Mucosa of descending colon (tissue), 3 donors: ENCODE measurements at regions not wholly inside any gene's neighbourhood (a gene's known extent, or its start where the extent isn't known, plus 50 kb on each side); places are given as distances from the start of the nearest gene placed in this dataset.
"Not testable (repeated sequence)": the region's sequence is repeated elsewhere in the genome, so short reads cannot be mapped to it uniquely, and the experiment has no call there.

Source experiments
- ATAC-seq: fragments of 200-7000 bp; cut with Tn5 transposase; one replicate; pipeline ENCODE4 v1.9.1; 2020; ENCODE audit warnings: mild to moderate bottlenecking, moderate library complexity
- DNase-seq, 3 donors: peaks; one replicate each; pipeline ENCODE4 v3.0.0-alpha.2; 2020
- H3K36me3 ChIP-seq: fragments of 200-600 bp; one replicate; pipeline ENCODE4 v1.8.0; 2021; ENCODE audit warnings: low read depth, mild to moderate bottlenecking
- H3K4me1 ChIP-seq: fragments of 200-600 bp; one replicate; pipeline ENCODE4 v1.8.0; 2021; ENCODE audit warnings: low read depth, mild to moderate bottlenecking
- H3K4me3 ChIP-seq: fragments of 200-600 bp; one replicate; pipeline ENCODE4 v1.8.0; 2021; ENCODE audit warnings: mild to moderate bottlenecking
- H3K9me3 ChIP-seq: fragments of 200-600 bp; one replicate; pipeline ENCODE4 v1.8.0; 2021; ENCODE audit warnings: mild to moderate bottlenecking
- intact Hi-C, 2 donors: fragments of 100-400 bp; cut with DNase I in 1 of 2; cut with micrococcal nuclease in 1 of 2; formaldehyde crosslinking; loops; one replicate each; pipeline versions ENCODE4 v1.11.0 to v1.11.1; 2022; cut with DNase I, micrococcal nuclease
- TF ChIP-seq, protein P1 (sequence below): fragments of 200-600 bp; IDR thresholded peaks from one replicate; pipeline ENCODE4 v1.8.0; 2022; ENCODE audit warnings: antibody characterized with exemption, mild to moderate bottlenecking
- donor health status: DM: no; HTN: no; CAD: no; lungs with moderate emphysema.
- donor health status: DM: no; HTN: no; CAD: no.
- donor health status: DM: no; HTN: yes; CAD: no.

DNA sequence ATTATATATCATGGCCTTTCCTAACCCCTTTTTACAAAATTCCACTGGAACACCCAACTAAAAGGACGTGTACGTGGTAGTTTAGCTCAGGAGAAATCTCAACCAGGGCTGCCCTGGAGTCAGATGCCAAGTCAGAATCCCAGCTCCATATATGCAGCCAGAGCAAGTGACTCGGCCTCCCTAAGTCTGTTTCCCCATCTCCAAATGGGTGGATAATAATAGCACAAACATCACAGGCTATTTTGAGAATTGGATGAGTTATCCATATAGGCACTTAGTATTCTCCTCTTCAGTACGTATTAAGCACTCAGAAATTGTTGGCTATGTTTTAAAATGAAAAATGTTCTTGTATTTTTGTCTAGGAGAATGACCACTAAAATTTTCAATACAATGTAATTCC is 481.5 kb downstream of the CD109 start:
- ATAC-seq = no peak
- H3K36me3 ChIP-seq = no peaks in the 10 kb centered on the region
- no peak for DNase-seq
- TF ChIP-seq, protein P1, sequence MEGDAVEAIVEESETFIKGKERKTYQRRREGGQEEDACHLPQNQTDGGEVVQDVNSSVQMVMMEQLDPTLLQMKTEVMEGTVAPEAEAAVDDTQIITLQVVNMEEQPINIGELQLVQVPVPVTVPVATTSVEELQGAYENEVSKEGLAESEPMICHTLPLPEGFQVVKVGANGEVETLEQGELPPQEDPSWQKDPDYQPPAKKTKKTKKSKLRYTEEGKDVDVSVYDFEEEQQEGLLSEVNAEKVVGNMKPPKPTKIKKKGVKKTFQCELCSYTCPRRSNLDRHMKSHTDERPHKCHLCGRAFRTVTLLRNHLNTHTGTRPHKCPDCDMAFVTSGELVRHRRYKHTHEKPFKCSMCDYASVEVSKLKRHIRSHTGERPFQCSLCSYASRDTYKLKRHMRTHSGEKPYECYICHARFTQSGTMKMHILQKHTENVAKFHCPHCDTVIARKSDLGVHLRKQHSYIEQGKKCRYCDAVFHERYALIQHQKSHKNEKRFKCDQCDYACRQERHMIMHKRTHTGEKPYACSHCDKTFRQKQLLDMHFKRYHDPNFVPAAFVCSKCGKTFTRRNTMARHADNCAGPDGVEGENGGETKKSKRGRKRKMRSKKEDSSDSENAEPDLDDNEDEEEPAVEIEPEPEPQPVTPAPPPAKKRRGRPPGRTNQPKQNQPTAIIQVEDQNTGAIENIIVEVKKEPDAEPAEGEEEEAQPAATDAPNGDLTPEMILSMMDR = no peak
- no peak overlapping the region for H3K4me3 ChIP-seq
- H3K9me3 ChIP-seq = no peaks in the 10 kb centered on the region
- intact Hi-C loops = no loop called here
- H3K4me1 ChIP-seq = no peaks in the 10 kb centered on the region

DNA sequence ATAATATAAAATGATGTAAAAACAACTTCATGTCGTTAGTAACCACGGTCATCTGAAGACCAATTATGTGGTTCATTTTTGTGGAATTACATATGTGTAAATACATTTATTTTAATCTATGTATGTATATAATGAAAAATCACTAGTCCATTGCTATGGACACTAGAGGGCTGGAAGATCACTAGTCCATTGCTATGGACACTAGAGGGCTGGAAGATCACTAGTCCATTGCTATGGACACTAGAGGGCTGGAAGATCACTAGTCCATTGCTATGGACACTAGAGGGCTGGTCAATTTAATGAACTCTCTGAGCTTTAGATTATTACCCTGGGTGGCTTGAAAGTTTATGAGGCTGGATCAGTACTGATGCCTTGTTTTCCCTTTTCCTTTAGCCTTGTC is 474.5 kb downstream of the CD109 start:
- H3K4me3 ChIP-seq, H3K9me3 ChIP-seq, ATAC-seq, intact Hi-C loops, H3K4me1 ChIP-seq, H3K36me3 ChIP-seq, DNase-seq: not testable (repeated sequence)

DNA sequence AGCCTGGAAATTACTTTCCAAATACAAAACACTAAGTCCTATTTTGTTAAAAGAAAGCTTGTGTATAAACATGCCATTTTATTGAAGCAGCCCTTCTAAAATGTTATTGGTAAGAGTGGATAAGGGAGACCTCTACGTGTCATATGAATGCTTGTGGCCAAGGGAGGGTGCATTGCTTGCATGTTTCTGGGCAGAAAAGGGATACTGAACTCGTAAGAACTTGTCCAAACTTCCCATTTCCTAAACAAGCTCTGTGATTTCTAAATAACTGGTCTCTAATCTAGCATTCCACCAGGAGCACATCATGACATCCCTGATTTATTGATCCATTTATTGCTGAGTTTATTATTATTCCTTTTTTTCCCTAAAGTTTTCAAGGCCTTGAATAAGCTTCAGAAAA is 474.1 kb downstream of the CD109 start:
- intact Hi-C loops = no loop called here
- no peak overlapping the region for H3K4me3 ChIP-seq
- DNase-seq = no peak
- no peaks in the 10 kb centered on the region for H3K36me3 ChIP-seq
- ATAC-seq = no peak
- no peaks in the 10 kb centered on the region for H3K4me1 ChIP-seq
- no peaks in the 10 kb centered on the region for H3K9me3 ChIP-seq
- TF ChIP-seq, protein P1 = no peak

DNA sequence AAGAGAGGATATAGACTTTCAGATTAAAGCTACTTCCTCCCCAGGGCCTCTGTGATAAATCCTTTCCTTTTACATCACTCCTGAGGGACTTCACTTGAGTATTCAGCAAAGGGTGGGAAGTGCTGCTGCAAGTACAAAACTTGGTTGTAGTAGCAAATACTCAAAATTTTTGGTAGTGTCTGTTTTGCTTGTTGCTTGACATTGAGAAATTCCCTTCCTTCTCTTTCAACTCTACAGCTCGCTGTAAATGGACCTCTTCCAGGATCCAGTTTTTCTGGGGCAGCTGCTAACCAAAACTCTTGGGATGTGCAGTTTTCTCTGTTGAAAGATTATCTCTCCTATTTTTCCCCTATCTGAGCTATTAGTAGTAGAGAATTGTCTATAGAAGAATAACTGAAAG is 472.0 kb downstream of the CD109 start:
- H3K4me3 ChIP-seq = no peak overlapping the region
- H3K4me1 ChIP-seq = no peaks in the 10 kb centered on the region
- H3K36me3 ChIP-seq = no peaks in the 10 kb centered on the region
- DNase-seq (no peak), ATAC-seq (no peak)
- TF ChIP-seq, protein P1 = no peak
- intact Hi-C loops = no loop called here
- H3K9me3 ChIP-seq = no peaks in the 10 kb centered on the region

DNA sequence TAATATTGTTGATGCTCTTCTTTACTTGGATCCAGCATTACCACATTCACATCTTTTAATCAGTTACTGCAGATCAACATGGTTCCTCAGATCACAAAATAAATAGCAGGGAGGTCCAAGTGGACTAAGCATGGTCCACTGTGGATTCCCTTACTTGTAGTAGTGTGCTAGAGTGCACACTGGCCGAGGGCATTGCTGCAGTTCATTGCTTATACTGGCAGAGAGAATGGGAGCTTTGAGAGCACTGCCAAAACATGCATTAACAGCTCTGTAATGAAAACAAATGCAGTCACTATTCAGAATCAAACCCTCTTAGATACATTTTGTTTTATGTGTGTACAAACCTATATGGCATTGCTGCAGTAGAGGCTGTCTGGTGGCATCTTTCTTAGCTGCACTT is 471.5 kb downstream of the CD109 start:
- TF ChIP-seq, protein P1 = no peak
- Histone ChIP-seq H3K4me1 (no peaks in the 10 kb centered on the region), H3K9me3 (no peaks in the 10 kb centered on the region), H3K36me3 (no peaks in the 10 kb centered on the region), H3K4me3 (no peak overlapping the region)
- ATAC-seq (no peak), DNase-seq (no peak)
- intact Hi-C loops = no loop called here

DNA sequence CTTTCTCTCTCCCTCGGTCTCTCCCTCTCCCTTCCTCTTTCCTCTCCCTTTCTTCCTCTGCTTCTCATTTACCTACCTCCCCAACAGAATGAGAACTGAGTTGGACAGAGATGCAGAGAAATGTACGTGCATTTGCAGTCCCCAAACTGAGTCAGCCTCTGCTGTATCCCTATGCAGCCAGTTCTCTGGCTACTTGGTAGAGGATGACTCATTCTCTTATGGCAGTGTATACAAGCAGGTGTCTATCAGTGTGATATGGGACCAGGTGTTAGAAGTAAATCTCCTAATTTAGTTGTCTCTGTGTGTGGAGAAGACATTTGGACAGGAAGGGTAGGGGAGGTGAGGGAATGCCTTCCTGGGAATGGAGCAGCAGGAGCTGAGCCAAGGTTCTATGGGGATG is 470.8 kb downstream of the CD109 start:
- intact Hi-C loops = no loop called here

More for the DNA sequence above, 470.8 kb downstream of the CD109 start:
- H3K4me3 ChIP-seq = no peak overlapping the region
- H3K4me1 ChIP-seq = no peaks in the 10 kb centered on the region
- DNase-seq (no peak), ATAC-seq (no peak)
- no peaks in the 10 kb centered on the region for H3K36me3 ChIP-seq
- TF ChIP-seq, protein P1 = no peak
- H3K9me3 ChIP-seq = no peaks in the 10 kb centered on the region
